ENCODE measurements at regions not wholly inside any gene's neighbourhood (a gene's known extent, or its start where the extent isn't known, plus 50 kb on each side); places are given as distances from the start of the nearest gene placed in this dataset.

GRCh38 chr5:74414228-74414627 lies 226.3 kb downstream of the ENC1 start:
- no peak for FAIRE-seq
- 83% methylated on average over 2 of the region's 2 CpGs; no CpG with 5 or more reads in 1 of the 2 experiments for WGBS, 2 experiments (ENCODE audit: extremely low coverage in 1 of 2, insufficient coverage in 1 of 2, insufficient read length in 1 of 2, insufficient replicate concordance in 2 of 2, low coverage in 1 of 2, low lambda C conversion rate in 2 of 2, missing lambda C conversion rate in 1 of 2)

More at GRCh38 chr5:74414228-74414627, 226.3 kb downstream of the ENC1 start:
- Histone ChIP-seq H2BK15ac (ENCODE audit: low read length) (no peak overlapping the region), H2AK5ac (ENCODE audit: low read depth, low read length) (no peak overlapping the region), H2BK20ac (ENCODE audit: low read length) (no peak overlapping the region), H2BK120ac (replicated peaks; ENCODE audit: low read depth, low read length) (no peak overlapping the region), H4K5ac (ENCODE audit: insufficient read length, low read depth, low read length) (no peak overlapping the region), H3K14ac (ENCODE audit: insufficient read length) (no peak overlapping the region), H3K4me3 (ENCODE audit: extremely low read depth in 1 of 4, insufficient read depth in 2 of 4, low read depth in 3 of 4, low read length in 4 of 4) (no peak overlapping the region), H3K79me2 (ENCODE audit: control insufficient read depth in 1 of 2, insufficient read depth in 2 of 2, low read length in 2 of 2) (no peaks in the 10 kb centered on the region), H3K23ac (ENCODE audit: insufficient read length) (no peak overlapping the region), H2BK12ac (ENCODE audit: low read depth, low read length) (no peak overlapping the region), H4K20me1 (replicated peaks in 1 of 2; ENCODE audit: control insufficient read depth in 1 of 2, insufficient read depth in 2 of 2, low read length in 2 of 2) (no peaks in the 10 kb centered on the region), H3K4me1 (replicated peaks in 1 of 4; ENCODE audit: control insufficient read depth in 3 of 4, insufficient read depth in 4 of 4, low read length in 3 of 4) (peaks cover 0 to 3% (median 0%) of the 10 kb centered on the region in 4 experiments; a peak in 1 of 7 replicates), H3K4me2 (ENCODE audit: insufficient read depth in 1 of 2, low read depth in 2 of 2, low read length in 2 of 2) (no peak overlapping the region), H2AFZ (ENCODE audit: low read length) (no peak overlapping the region), H3K56ac (replicated peaks; ENCODE audit: insufficient read length, low read depth, low read length) (no peak overlapping the region), H3K18ac (ENCODE audit: extremely low read depth, low read length) (no peak overlapping the region), H3K36me3 (ENCODE audit: control insufficient read depth in 2 of 4, insufficient read depth in 4 of 4, low read length in 3 of 4) (no peaks in the 10 kb centered on the region), H2BK5ac (ENCODE audit: low read depth, low read length) (no peak overlapping the region), H3K27me3 (replicated peaks in 1 of 4; ENCODE audit: control insufficient read depth in 3 of 4, extremely low read depth in 1 of 4, insufficient read depth in 3 of 4, low read length in 3 of 4) (no peaks in the 10 kb centered on the region), H3K23me2 (ENCODE audit: low read depth, low read length) (no peaks in the 10 kb centered on the region), H4K8ac (ENCODE audit: extremely low read depth, insufficient read depth, low read length) (no peak overlapping the region), H3K79me1 (ENCODE audit: low read depth, low read length) (no peaks in the 10 kb centered on the region), H3K9me3 (ENCODE audit: insufficient read depth in 2 of 2, low read depth in 1 of 2, low read length in 1 of 2) (no peaks in the 10 kb centered on the region), H4K91ac (replicated peaks; ENCODE audit: insufficient read length, low read length) (no peak overlapping the region), H3K27ac (ENCODE audit: low read depth, low read length) (no peak overlapping the region), H3K9ac (replicated peaks in 1 of 4; ENCODE audit: extremely low read depth in 1 of 4, low read depth in 3 of 4, low read length in 3 of 4) (no peak overlapping the region), H3K4ac (replicated peaks; ENCODE audit: insufficient read length, low read depth, low read length) (no peak overlapping the region)
- DNase-seq (ENCODE audit: low read depth in 1 of 2, low spot score in 2 of 2): no peak
- ChIA-PET POLR2A (ENCODE audit: partially characterized antibody) (interaction anchor here (1.2 kb wide), 1 partner anchor 10 kb away, joined by 4 read pairs; no protein-coding TSS in a partner anchor), CTCF (ENCODE audit: partially characterized antibody) (no interaction called here)
- no peak for TF ChIP-seq SAP30 (IDR thresholded peaks at IDR 0.05; ENCODE audit: insufficient read depth, insufficient replicate concordance, low read length)
- TF ChIP-seq ZNF274 (IDR thresholded peaks at IDR 0.05; ENCODE audit: borderline replicate concordance, extremely low read depth, low read length): no peak
- no peak for TF ChIP-seq HDAC6 (IDR thresholded peaks at IDR 0.05; ENCODE audit: low read depth, low read length)
- TF ChIP-seq RBBP5 (IDR thresholded peaks at IDR 0.05; ENCODE audit: borderline replicate concordance, low read depth, low read length): no peak
- no peak for TF ChIP-seq SIN3A (conservative IDR thresholded peaks at IDR 0.05 in 1 of 2, IDR thresholded peaks at IDR 0.05 in 1 of 2; ENCODE audit: low read depth in 1 of 2, low read length in 2 of 2)
- TF ChIP-seq KDM4A (IDR thresholded peaks at IDR 0.05; ENCODE audit: low read depth, low read length, severe bottlenecking): no peak
- no peak for TF ChIP-seq CREB1 (IDR thresholded peaks at IDR 0.05)
- TF ChIP-seq GTF2F1 (IDR thresholded peaks at IDR 0.05; ENCODE audit: borderline replicate concordance, low read depth, low read length): no peak
